Stimulated activated CD4-positive, alpha-beta T cell treated with anti-CD3 and anti-CD28 coated beads, Interleukin-1b, Interleukin-23, amount 100 ng/mL, for 4 hours (primary cell): ENCODE measurements at regions not wholly inside any gene's neighbourhood (a gene's known extent, or its start where the extent isn't known, plus 50 kb on each side); places are given as distances from the start of the nearest gene placed in this dataset.
A peak's percentile ranks its signal among the peaks of the same experiment; 100 is the strongest.
"Not testable (repeated sequence)": the region's sequence is repeated elsewhere in the genome, so short reads cannot be mapped to it uniquely, and the experiment has no call there.

Source experiments
- DNase-seq, 2 donors: peaks; one replicate each; pipeline ENCODE4 v3.0.0-alpha.2; 2020; ENCODE audit warnings: low read depth in 2 of 2

DNA sequence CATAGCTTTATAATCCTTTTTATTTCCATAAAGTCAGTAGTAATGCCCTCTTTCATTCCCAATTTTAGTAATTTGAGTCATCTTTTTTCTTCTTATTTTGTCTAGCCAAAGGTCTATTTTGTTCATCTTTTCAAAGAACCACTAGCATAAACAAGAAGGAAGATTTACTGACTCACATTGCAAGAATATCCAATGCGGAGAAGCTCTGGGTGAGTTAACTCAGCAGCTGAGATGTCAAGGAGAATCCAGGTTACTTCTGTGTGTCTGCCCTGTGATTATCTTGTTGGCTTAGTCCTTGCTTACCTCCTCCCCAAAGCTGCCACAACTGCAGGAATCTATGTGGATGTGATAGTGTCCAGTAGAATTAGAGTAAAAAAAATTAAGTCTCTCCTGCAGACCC is 311.4 kb upstream of the NCKAP5 start:
- no peak for DNase-seq

- DNase-seq = not testable (repeated sequence)
Measured at GRCh38 chr2:133882159-133882558, 313.9 kb upstream of the NCKAP5 start.

DNA sequence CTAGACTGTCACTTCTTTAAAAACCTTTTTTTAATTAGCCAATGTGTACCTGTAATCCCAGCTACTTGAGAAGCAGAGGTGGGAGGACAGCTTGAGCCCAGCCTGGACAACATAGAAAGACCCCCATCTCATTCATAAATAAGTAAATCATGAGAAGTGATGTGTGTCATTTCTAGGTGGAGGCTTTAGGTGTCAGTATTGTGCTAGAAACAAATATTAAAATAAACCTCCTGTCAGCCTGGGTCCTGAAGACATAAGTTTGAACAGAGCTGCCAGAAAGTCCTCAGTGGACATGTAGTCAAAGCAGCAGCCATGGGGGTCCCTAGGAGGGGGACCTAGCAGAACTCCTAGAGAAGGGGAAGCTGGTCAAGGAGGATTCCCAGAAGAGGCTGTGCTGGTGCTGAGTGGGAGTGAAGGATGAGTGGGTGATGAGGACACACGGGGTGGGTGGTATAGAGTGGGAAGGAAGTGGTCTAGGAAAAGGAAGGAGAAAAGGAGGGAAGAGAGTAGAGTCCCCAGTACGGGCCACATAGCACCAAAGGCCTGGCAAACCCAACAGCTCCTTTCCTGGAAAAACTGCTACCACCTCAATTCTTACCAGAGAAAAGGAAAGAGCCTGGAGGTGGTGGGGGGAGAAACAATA is 316.6 kb upstream of the NCKAP5 start:
- DNase-seq = no peak

DNA sequence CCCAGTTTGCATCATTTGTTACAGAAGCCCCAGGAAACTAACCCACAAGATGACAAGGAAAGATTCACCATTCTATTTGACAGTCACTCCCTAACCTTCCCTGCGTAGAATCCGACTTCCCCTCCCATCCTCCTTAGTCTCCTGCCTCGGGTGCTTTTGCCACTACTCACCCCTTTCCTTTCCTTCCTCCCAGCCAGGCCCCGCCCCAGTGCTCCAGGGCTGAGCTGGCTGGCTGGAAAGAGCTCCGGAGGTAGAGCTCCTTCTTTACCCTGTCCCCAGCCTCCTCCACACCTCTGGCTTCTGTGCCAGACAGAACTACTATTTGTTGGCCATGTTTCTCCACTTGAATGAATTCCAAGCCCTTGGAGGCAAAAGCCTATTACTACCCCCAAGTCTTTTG is 317.6 kb upstream of the NCKAP5 start:
- DNase-seq = no peak

GRCh38 chr2:133886735-133887675 is 318.7 kb upstream of the NCKAP5 start:
- peak; percentile 12 to 25 for DNase-seq

DNA sequence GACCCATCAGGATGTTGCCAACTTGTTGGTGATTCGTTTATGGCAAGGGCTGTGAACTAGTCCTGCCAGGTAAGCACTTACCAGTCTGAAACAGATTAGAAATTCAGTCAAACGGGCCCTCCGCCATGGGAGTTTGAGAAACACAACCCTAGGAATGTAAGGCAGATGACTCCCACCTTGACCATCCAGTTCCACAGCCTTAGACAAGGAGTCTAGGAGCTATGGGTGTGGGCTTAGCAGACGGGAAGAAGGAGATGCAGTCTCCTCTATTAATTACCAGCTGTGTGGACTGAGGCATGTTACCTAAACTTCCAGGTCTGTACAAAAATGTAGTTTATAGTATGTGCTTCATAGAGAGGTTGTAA is 319.4 kb upstream of the NCKAP5 start:
- no peak for DNase-seq

DNA sequence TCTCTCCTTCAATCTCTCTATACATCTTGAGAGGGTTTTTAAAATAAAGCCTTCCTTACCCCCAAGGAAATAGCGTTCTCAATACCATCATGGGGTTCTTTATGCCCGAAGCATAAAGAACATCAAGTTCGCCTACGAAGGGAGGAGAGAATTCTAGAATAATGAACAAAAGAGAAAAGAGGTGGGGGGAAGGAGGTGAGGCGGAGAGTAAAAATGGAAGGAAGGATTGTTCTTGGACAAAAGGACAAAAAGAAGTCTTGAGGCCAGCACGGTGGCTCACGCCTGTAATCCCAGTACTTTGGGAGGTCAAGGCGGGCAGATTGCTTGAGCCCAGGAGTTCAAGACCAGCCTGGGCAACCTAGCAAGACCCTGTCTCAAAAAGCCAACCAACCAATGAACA is 319.8 kb upstream of the NCKAP5 start:
- no peak for DNase-seq

GRCh38 chr2:133888621-133889219 is 320.5 kb upstream of the NCKAP5 start:
- no peak for DNase-seq

GRCh38 chr2:133892352-133892913 is 324.2 kb upstream of the NCKAP5 start:
- no peak for DNase-seq

DNA sequence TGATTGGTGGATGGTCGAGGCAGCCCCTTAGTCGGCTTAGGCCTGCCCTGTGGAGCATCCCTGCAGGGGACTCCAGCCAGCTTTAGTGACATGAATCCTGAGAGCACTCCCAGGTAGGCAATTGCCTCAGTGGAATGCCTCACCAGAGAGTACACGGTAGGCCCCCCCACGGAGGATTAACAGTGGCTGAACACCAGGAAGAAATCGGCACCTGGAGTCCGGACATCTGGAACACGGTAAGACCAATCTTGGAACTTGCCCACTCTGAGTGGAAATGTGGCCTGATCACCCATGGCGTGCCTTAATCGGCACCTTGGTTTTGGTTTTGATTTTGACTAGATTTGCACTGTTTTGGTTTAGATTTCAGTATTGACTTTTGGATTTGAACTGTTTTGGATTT is 326.2 kb upstream of the NCKAP5 start:
- no peak for DNase-seq

DNA sequence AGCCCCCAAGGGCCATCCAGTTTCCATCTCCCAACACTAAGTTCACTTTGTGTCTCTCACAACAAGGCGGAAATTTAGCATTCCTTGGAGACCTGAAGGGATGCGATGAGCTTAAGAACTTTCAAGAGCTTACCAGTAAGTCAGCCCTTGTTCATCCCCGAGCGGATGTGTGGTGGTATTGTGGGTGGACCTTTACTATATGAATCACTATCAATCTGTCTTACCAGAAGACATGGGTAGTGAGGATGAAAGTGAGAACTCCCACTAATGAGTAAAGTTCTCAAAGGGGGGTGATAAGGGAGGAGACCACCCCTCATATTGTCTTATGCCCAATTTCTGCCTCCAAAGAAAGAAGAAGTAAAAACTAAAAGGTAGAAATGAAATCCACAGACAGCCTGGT is 329.6 kb upstream of the NCKAP5 start:
- not testable (repeated sequence) for DNase-seq

DNA sequence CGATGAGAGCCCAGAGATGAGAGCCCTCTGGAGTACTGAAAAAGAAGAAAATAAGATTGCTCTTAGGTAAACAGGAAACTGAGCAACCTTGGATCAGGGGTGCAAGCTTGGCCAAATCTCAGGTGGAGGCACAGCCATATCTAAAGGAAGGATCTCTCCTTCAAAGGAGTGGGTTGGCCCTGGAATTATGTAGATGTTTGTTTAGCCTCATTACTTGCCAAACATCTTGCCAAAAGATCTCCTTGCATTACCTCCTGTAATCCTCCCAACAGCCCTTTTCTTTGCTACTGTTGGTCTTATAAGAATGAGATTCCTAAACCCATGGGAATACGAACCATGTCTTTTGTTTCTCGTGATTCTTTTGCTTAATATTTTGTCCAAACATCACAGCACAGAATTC is 332.6 kb upstream of the NCKAP5 start:
- no peak for DNase-seq

GRCh38 chr2:133906396-133906795 is 338.1 kb upstream of the NCKAP5 start:
- DNase-seq = no peak

DNA sequence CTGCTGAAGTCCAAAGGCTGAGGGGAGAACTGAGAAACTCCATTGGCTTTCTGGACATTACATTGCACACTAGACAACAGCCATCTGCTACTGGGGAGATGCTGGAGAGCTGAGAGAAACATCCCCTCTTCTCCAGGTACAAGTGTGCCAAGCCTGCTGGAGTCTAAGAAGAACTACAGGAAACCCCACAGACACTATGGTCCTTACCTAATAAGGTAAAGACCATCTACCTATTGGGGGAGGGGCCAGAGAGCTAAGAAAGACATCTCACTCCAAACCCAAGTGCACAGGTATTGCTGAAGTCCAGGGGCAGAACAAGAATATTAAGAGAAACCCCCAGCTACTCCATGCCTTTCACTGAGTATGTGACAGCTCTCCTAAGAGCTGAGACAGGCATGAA is 338.7 kb upstream of the NCKAP5 start:
- DNase-seq = no peak

- DNase-seq = no peak
Measured at GRCh38 chr2:133908171-133908570, 339.9 kb upstream of the NCKAP5 start.

GRCh38 chr2:133918141-133918540 is 335.7 kb upstream of the MGAT5 start:
- no peak for DNase-seq

DNA sequence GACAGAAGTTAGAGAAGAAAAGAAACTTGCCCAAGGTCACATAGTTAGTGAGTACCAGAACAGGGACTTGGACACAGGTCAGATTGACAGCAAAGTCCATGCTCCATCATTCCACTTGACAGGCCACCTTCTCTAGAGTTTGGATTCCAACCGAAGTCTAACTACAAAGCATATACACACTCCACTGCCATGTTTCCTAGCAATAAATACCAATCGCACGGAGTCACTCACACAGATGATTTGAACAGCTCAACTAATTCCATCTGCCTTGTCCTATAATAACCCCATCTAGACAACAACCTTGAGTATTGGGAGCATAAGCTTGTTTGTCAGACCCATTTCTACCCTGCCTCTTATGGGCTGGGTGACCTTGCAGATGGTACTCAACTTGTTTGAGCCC is 334.6 kb upstream of the MGAT5 start:
- no peak for DNase-seq

DNA sequence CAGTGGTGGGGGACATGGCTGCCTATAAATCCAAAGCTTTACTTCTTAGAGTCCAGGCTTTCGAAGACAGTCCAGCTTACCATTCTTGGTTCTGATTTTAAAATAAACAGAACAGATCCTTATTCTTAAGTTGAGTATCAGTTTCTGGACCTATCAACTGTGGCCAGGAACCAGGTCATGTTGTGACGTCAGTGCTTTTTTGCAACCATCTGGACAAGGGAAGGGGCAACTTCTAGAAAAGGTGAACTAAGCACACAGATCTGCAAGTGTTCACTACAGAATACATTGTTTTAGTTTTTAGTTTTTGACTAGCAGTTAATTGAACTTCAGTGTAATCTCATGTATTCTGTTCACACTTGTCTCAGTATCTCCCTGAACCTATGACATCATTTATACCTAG is 326.0 kb upstream of the MGAT5 start:
- no peak for DNase-seq

DNA sequence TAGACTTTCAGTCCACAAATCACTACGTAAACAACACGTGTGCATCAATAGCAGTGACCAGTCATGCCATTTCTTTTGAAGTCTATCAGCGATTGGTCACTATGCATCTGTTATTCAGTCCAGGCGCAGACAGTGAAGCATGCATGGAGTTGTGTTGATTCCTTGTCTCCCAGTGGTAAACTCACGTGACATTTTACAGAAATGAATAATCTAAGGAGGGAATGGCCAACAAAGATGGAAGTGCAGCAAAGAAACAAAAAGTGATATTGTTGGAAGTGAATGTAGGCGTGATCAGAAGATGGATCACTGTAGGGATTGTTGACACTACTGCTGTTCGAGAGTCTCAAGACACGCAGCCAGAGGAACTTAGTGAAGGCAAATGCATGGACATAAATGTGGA is 317.8 kb upstream of the MGAT5 start:
- no peak for DNase-seq

- no peak for DNase-seq
Measured at GRCh38 chr2:133936601-133937000, 317.3 kb upstream of the MGAT5 start.

DNA sequence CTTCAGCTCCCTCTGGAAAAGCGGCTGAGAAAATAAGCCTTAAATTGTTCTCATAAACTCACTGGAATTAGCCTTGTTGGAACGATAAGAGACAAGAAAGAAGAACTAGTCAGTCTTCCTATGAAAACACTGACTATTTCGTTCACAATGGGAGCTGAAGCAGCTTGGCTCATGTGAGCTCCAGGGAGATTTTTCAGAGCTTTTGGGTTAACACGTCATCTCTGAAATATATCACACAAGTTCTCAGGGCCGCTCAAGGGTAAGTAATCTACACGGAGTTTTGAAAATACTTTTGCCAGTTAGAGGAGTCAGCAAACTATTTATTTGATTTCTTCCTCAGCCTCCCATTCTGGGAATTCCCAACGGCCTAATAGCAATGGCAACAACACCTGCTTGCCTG is 316.2 kb upstream of the MGAT5 start:
- no peak for DNase-seq

GRCh38 chr2:133940134-133940533 is 313.7 kb upstream of the MGAT5 start:
- DNase-seq = no peak

DNA sequence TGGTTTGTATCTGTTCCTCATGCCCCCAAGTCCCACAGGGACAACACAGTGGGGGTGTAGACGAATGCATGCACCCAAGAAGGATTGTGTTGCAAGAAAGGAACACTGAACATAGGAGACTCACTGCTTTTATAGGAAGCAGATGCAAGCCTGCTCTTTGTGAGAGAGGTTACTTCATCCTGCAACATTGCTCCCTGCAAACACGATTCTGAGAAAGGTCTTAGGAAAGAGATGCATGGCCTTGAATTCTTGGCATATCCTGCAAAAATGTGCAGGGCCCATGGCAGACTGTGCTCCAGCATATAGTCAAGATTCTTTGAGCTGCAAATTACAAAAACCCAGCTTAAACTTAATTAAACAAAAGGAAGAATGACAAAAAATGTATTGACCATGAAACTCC is 312.2 kb upstream of the MGAT5 start:
- no peak for DNase-seq
